ENCODE measurements at regions not wholly inside any gene's neighbourhood (a gene's known extent, or its start where the extent isn't known, plus 50 kb on each side); places are given as distances from the start of the nearest gene placed in this dataset.

DNA sequence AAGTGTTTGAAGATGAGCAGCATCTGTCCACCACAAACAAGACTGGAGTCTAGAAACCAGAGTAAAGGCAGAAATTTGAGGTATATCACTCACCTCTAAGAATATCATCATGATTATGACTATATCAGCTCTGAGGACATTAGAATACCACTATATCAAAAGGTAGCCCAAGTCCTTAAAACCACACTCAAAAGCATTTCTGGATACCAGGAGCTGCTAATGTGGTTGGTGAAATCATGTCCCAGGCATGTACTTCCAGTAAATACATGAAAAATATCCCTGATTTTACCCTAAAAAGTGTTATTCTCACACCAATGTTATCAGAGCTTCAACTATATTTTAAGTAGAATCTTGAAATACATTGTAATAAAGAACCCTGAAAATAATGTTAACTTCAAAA is 136.3 kb upstream of the SMAD1 start:
- no peak for DNase-seq

DNA sequence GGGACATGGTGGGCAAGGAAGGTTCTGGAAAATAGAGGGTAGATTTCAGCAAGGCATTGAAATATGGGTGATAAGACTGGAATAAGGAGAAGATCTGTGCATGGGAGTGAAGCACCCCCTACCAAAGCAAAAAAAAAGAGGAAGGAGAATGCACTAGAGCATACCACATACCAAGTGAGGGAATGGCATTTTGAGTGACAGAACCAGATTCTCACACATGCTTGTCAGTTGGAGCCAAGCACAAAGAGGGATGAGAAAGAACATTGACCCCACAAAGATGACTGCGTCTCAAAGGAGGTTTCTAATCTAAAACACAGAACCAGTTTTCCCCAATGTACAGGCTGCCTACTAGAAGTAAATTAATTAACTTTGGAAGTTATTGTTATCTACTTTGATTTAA is 140.3 kb upstream of the SMAD1 start:
- no peak for DNase-seq

DNA sequence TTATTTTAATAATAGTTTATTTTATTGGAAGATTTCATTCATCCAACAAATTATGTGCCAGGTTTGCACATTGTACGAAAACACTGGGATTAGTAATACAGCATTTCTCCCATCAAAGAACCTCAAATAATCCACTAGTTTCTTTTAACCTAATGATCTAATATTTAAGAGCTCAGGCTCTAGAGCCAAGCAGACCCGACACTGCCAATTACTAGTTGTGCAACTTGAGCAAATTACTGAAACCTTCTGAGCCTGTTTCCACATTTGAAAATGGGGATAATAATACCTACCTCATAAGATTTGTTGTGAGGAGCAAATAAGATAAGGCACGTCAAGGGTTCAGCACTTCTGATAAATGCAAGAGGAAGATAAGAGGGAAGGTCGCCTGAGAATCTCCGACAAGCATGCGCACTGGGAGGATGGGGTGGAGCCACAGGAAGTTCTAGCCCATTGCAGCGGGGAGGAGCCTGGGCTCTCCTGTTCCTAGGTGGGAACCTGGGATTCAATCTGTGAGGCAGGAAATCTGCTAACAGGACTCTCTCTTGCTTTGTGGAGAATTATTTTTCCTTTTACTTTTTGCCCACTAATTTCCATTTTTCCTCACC is 141.5 kb upstream of the SMAD1 start:
- DNase-seq = no peak

DNA sequence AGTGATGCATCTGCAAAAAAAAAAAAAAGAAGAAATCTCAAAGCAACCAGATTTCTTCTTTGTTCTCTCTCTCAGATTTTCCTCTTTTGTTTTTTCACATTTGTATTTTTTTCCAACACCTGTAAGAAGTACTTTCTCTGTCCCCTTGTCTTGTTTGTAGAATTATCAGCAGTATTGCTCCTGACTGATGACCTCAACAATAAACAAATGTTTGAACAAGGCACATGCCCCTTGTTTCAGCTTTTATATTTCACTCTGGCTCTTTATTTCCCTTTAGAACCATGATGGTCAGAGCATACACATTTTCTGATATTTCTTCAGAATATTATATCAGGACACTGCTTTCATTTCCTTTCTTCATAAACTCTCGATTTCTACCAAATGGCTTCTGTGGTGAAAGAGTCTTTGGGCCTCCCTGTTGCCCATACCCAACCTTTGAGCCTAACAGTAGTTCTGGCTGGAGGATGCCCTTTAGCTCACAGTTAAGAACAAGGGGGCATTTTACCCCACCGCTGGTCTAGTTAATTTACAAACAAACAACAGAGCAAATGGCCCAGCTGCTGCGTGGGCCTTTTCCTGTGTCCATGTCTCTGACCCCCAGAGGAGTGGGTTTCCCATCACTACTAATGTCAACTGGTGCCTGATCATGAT is 142.5 kb upstream of the SMAD1 start:
- DNase-seq = no peak

DNA sequence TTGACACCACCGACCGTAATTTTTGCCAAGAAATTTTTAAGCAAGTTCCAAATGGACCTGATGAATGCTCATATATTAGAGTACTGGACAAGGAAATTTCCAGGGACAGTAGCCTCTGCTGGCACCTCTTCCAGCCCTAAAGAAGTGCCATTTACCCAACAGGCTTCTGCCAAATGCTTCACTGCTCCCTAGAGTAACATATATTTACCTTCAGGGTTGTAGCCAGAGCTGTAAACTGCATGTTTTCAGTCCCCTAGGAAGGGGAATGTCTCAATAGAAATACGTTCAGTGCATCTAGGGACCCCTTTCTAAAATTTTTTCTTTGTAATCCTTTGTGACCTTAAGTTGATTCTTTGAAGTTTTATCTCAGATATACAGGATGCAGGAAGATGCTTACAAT is 143.1 kb upstream of the SMAD1 start:
- no peak for DNase-seq

DNA sequence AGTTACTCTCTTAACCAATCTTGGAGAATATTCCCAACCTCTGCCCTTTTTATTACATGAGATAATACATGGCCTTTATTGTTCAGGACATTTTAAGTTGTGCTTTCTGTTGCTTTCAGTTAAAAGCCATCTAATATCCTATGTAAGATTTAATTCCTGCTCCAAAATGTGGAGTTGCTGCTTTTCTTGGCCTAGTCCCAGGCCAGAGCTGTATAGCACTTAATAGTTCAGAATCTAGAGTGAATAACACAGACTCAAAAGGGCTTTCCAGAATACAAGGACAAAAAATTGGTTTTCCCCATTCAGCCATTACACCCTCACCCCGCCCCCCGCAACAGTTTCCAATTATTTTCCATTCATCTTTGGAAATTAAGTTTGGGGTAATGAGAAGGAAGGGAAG is 144.3 kb upstream of the SMAD1 start:
- DNase-seq = no peak

DNA sequence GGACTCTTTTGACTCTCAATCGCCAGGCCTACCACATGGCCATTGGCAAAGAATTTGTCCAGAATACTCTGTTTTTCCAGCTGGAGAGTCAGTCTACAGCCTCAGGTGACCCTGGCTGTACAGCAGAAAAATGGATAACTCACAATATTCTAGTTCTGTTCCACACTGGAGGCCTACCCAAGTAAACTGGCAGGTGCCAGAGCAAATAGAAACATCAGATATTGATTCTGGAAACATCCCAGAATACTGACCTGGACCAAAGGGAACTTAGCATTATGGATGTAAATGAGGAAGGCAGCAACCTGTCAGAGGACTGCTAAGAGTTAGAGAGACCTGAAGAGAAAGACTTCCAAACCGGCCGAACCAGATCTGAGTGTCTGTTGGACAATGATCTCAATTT is 147.9 kb upstream of the SMAD1 start:
- DNase-seq = no peak

GRCh38 chr4:145326491-145326890 is 146.1 kb upstream of the OTUD4 start:
- no peak for DNase-seq

GRCh38 chr4:145324161-145324560 is 143.8 kb upstream of the OTUD4 start:
- no peak for DNase-seq

GRCh38 chr4:145320294-145320693 is 139.9 kb upstream of the OTUD4 start:
- no peak for DNase-seq

GRCh38 chr4:145319751-145320150 is 139.4 kb upstream of the OTUD4 start:
- no peak for DNase-seq

DNA sequence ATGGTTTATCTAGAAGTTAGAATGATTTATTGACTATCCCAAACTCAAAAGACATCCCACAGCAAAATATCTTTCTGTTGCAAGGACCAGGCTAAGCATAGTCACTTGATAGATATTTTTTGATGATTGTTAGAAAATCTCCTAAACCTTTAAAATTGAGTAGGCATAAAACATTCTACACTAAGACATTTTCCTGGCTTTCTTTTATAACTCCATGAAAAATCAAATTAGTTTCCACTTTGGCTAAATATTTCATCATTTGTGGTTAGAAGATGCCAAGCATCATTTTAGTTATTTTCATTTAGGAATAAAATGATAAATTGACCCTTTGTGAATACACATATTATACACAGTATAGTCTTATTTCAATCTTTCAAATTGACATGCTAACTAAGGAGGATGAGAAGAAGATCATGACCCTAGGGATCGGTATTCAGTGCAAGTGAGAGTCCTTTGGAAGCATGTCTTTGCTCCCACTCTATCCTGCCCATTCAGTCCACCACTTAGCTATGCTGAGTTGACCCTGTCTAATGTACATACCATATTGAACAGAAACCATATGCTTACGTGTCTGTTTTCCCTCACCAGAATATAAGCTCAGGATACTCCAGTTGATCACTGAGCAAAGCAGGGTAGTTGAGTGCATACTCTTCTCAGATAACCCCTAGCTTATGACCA is 136.6 kb upstream of the OTUD4 start:
- no peak for DNase-seq

DNA sequence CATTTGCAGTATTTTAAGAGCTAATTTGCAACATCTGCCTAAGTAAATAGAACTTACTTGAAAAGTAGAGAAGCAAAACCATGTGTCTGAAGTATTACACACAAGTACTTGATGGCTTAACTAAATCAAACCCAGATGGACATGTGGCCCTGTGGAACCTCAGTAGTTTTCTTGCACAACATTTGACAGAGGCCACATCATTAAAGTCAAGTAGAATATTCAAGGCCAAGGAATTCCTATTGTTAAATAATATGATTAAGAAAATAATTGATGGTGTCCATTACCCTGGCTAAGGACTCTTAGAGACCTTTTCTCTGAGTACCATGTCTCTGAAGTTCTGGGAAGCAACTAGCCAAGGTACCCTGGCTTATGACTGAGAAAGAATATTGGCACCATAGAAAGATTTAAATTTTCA is 135.4 kb upstream of the OTUD4 start:
- DNase-seq = no peak

- DNase-seq = no peak
These were observed 128.2 kb upstream of the OTUD4 start for GRCh38 chr4:145308598-145308997.

- DNase-seq = no peak
These were observed 127.5 kb upstream of the OTUD4 start for GRCh38 chr4:145307763-145308430.

DNA sequence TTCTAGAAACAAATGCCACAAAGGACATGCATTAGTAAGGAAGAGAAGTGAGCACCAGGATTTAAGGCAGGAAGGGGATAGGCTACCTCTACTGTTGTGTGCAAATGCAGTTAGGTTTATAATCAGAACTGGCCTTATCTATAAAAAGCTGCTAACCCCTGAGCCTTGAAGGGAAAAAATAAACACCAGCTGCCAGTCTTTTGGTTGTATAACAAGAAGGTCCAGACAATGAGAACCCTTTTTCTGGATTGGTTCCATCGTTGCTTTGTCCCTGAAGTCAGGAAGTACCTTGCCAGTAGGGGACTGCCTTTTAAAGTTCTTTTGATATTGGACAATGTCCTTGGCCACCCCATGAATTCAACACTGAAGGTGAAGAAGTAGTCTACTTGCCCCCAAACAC is 126.7 kb upstream of the OTUD4 start:
- no peak for DNase-seq

DNA sequence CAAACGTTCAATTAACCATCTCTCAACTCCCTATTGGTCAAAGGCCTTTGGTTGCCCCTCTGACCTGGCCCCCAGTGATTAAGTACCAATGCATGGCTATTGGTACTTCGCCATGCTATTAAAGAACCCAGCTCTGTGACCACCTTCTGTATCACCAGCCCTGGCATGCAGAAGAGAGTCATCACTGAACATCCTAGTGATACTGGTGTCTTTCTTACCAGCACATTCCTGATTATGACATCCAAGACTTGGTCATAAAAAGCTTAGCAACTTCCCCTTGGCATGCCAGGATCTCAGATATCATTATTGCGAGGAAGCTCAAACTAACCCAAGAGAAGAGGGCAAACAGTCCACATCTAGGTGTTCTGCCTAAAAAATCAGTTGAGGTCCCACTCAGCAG is 122.3 kb upstream of the OTUD4 start:
- no peak for DNase-seq

GRCh38 chr4:145301386-145302080 is 121.1 kb upstream of the OTUD4 start:
- no peak for DNase-seq

GRCh38 chr4:145299380-145300076 is 119.1 kb upstream of the OTUD4 start:
- DNase-seq = peak; percentile 61

DNA sequence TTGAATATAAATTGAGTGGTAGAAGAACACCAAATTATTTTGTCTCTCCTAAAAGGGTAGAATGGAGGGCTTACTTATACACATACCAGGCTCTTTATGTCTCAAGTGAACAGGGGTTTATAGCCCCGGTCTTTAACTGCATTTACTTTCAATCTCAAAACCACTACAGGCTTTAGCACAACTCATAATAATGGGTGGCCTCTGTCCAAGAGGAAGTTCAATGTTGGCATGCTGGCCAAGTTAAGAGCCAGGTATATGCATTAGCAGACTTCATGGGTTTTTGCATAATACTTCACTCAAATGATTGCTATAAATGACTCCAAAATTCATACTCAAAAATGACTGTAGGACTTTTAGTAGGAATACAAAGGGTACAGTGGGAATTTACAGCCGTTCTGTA is 118.5 kb upstream of the OTUD4 start:
- no peak for DNase-seq

DNA sequence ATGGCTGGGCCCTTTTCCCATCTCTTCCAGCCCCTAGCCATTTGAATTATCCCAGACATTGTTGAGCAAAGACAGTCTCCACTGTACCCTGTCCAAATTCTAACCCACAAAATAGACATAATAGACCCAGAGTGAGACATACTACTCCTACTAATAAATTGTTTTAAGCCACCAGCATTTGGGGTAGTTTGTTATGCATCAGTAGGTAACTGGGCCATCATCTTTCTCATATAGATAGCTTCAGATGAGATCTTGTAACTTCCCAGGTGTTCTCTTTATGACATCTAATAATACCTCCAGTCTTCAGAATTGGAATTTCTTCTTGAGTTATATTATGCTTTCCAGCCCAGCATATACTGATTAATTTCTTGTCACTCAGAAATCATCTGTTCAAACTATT is 117.2 kb upstream of the OTUD4 start:
- no peak for DNase-seq

DNA sequence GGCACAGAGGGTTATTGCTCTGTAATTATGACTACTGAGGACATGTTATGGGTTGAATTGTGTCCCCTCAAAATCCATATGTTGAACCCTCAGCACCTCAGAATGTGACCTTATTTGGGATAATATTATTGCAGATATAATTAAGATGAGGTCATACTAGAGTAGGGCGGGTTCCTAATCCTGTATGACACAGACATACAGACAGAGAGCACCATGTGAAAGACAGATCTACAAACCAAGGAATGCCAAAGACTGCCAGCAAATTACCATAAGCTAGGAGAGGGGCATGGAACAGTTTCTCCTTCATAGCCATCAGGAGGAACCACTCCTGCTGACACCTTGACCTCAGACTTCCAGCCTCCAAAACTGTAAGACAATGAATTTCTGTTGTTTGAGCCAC is 115.2 kb upstream of the OTUD4 start:
- no peak for DNase-seq

DNA sequence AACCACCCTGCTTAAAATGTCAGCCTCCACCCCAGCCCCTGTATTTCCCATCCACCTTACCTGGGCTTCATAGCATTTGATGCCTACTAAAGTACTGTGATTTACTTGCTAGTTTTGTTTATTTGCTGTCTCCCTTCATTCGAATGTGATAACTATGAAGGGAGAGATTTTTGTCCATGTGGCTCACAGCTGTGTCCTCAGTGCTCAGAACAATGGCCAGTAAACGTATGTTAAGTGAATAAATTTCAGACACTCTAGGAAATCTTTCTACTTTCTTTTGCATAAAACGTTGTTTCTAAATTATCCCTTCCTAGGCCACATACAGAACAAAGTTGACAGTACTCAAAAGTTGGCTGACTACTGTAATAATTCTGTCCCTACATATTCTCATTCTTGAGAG is 114.7 kb upstream of the OTUD4 start:
- no peak for DNase-seq

Measured in stimulated activated naive CD4-positive, alpha-beta T cell treated with Interleukin-2 at 50 U/mL for 16 hours (primary cell).